MG63 (cell line): ENCODE measurements at regions not wholly inside any gene's neighbourhood (a gene's known extent, or its start where the extent isn't known, plus 50 kb on each side); places are given as distances from the start of the nearest gene placed in this dataset.
"Not testable (repeated sequence)": the region's sequence is repeated elsewhere in the genome, so short reads cannot be mapped to it uniquely, and the experiment has no call there.

Source experiments
- DNase-seq: peaks from one replicate; pipeline ENCODE4 v3.0.0-alpha.2; 2020
- H3K27me3 ChIP-seq: fragments of 250-450 bp; sonication (Bioruptor Pico); 2 replicates; pipeline ENCODE4 v1.5.1; 2020; ENCODE audit warnings: mild to moderate bottlenecking, moderate library complexity
- H3K36me3 ChIP-seq: fragments of 250-450 bp; sonication (Bioruptor Pico); 2 replicates; pipeline ENCODE4 v1.5.1; 2020; ENCODE audit warnings: mild to moderate bottlenecking, moderate library complexity
- H3K4me3 ChIP-seq: fragments of 250-450 bp; sonication (Bioruptor Pico); 2 replicates; pipeline ENCODE4 v1.5.1; 2020; ENCODE audit warnings: mild to moderate bottlenecking, moderate library complexity
- H3K9me3 ChIP-seq: fragments of 250-450 bp; sonication (Bioruptor Pico); 2 replicates; pipeline ENCODE4 v1.5.1; 2020; ENCODE audit warnings: mild to moderate bottlenecking, moderate library complexity

DNA sequence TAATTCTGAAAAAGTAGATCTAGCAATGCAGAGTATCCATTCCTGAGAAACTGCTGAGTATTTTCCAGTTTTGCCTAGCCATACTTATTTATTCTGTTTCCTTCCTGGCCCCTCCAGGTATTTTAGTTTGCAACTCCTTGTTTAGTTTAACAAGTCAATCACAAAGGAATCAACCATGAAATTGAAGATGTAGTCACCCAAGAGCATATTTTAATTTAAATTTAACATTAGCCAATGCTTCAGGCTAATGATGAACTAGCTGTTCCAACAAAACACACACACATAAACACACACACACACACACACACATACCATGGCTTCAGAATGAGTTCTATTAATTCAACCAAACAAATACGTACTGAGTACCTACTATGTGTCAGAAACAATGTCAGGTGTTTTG lies 332.8 kb upstream of the ERCC4 start:
- no peaks in the 10 kb centered on the region for H3K36me3 ChIP-seq
- H3K9me3 ChIP-seq: no peaks in the 10 kb centered on the region
- H3K27me3 ChIP-seq: no peaks in the 10 kb centered on the region
- DNase-seq: no peak
- H3K4me3 ChIP-seq: no peak overlapping the region

DNA sequence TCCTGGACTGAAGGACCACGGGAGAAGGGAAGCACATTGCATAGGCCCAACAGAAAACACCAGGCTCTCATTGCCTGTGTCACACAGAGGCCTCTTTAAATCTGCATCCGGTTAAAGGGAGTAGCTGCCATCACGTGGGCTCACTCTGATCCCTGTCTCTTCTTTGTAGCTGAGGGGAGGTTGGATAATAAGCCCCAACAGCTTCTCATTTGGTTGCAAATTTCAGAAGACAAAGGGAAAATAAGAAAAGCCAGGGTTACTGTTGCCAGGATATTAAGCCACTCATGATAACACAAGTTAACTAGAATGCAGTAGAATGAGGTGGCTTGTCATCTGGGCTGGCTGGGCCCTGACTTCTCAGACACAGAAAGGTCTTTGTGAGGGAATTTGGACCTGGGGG lies 325.1 kb upstream of the ERCC4 start:
- no peaks in the 10 kb centered on the region for H3K9me3 ChIP-seq
- H3K36me3 ChIP-seq: no peaks in the 10 kb centered on the region
- no peaks in the 10 kb centered on the region for H3K27me3 ChIP-seq
- DNase-seq: no peak
- H3K4me3 ChIP-seq: no peak overlapping the region

DNA sequence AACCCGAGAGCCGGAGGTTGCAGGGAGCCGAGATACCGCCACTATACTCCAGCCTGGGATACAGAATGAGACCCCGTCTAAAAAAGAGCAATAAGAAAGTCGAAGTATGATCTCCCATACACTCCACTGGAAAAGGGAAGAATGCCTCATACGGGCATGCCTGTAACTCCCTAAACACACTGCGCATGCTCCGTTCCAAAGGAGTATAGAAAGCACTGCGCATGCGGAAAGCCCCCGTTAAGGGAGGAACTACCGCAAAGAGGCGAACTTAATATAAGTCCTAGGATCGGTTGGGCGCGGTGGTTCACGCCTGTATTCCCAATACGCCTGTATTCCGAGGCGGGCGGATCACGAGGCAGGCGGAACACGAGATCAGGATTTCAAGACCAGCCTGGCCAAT lies 313.1 kb upstream of the ERCC4 start:
- H3K9me3 ChIP-seq: no peaks in the 10 kb centered on the region
- no peaks in the 10 kb centered on the region for H3K27me3 ChIP-seq

GRCh38 chr16:13607289-13607688 lies 312.7 kb upstream of the ERCC4 start:
- H3K4me3 ChIP-seq: no peak overlapping the region
- H3K9me3 ChIP-seq: no peaks in the 10 kb centered on the region
- no peaks in the 10 kb centered on the region for H3K27me3 ChIP-seq
- no peak for DNase-seq
- H3K36me3 ChIP-seq: no peaks in the 10 kb centered on the region

More for the DNA sequence above, 313.1 kb upstream of the ERCC4 start:
- H3K36me3 ChIP-seq: no peaks in the 10 kb centered on the region
- no peak for DNase-seq
- H3K4me3 ChIP-seq: no peak overlapping the region

GRCh38 chr16:13611596-13611995 lies 308.4 kb upstream of the ERCC4 start:
- DNase-seq: no peak
- Histone ChIP-seq H3K9me3 (no peaks in the 10 kb centered on the region), H3K4me3 (no peak overlapping the region), H3K27me3 (no peaks in the 10 kb centered on the region), H3K36me3 (no peaks in the 10 kb centered on the region)

GRCh38 chr16:13612623-13613022 lies 307.3 kb upstream of the ERCC4 start:
- no peak overlapping the region for H3K4me3 ChIP-seq
- no peaks in the 10 kb centered on the region for H3K9me3 ChIP-seq
- no peaks in the 10 kb centered on the region for H3K36me3 ChIP-seq
- no peak for DNase-seq
- H3K27me3 ChIP-seq: no peaks in the 10 kb centered on the region

DNA sequence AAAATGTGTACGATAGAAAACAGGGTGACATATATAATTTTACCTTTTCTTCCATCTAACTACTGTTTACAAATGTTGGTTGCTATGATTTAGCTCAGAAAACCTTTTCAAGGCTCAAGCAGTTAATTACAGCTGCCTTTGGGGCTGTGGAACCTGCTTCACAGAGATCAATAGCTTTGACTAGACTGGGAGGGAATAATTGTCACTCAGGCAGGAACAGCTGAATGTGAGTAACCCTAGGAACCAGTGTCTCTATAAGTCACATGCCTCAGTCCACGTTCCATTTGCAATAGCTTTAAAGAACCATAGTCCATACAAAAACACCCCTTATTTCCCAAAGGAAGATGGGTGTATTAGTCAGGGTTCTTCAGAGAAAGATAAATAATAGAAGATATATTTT lies 306.8 kb upstream of the ERCC4 start:
- Histone ChIP-seq H3K36me3 (no peaks in the 10 kb centered on the region), H3K9me3 (no peaks in the 10 kb centered on the region), H3K4me3 (no peak overlapping the region), H3K27me3 (no peaks in the 10 kb centered on the region)
- no peak for DNase-seq

- Histone ChIP-seq H3K4me3 (no peak overlapping the region), H3K9me3 (no peaks in the 10 kb centered on the region), H3K36me3 (no peaks in the 10 kb centered on the region), H3K27me3 (0 out of 2 replicates have a peak, but pooled peaks cover 2% of the 10 kb centered on the region)
- no peak for DNase-seq
Observed at GRCh38 chr16:13621639-13622038, 298.3 kb upstream of the ERCC4 start.

- Histone ChIP-seq H3K4me3 (no peak overlapping the region), H3K27me3 (no peaks in the 10 kb centered on the region), H3K9me3 (no peaks in the 10 kb centered on the region), H3K36me3 (no peaks in the 10 kb centered on the region)
- DNase-seq: no peak
Observed at GRCh38 chr16:13628156-13628555, 291.8 kb upstream of the ERCC4 start.

DNA sequence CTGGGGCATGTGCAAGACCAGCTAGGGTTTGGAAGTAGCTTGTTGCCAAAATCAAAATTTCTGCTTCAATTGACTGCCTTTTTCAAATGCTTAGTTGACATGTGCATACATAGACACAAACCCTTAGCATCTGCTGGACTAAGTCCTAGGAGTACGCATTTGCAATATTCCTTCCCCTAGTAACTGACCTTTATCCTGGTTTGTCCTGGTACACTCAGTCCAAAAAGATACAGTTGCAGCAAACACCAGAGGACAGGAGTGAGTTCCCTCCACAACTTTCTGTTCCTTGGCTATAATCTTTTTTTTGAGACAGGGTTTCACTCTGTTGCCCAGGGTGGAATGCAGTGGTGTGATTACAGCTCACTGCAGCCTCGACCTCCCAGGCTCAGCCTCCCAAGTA lies 290.2 kb upstream of the ERCC4 start:
- H3K4me3 ChIP-seq: no peak overlapping the region
- no peak for DNase-seq
- H3K9me3 ChIP-seq: no peaks in the 10 kb centered on the region
- H3K36me3 ChIP-seq: no peaks in the 10 kb centered on the region
- no peaks in the 10 kb centered on the region for H3K27me3 ChIP-seq

DNA sequence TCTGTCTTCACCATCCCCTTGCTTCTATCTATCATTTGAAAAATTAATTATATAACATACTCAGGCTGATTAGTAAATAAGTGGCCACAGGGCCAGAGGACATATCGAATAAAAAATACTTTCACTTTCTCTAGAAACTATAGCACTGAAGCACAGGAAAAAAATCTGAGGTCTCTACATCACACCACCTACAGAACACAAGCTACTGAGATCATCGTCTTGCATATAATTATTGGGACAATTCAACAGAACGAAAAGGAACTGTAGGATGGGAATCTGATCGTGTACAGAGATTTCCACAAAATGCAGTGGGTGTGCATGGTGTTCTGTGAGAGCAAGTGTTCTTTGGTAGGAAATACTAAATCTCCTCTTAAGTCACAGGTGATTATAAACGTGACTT lies 289.6 kb upstream of the ERCC4 start:
- Histone ChIP-seq H3K36me3 (no peaks in the 10 kb centered on the region), H3K27me3 (no peaks in the 10 kb centered on the region), H3K4me3 (no peak overlapping the region), H3K9me3 (no peaks in the 10 kb centered on the region)
- DNase-seq: no peak

- Histone ChIP-seq H3K4me3 (no peak overlapping the region), H3K9me3 (no peaks in the 10 kb centered on the region), H3K36me3 (no peaks in the 10 kb centered on the region), H3K27me3 (no peaks in the 10 kb centered on the region)
- no peak for DNase-seq
Observed at GRCh38 chr16:13631213-13631767, 288.7 kb upstream of the ERCC4 start.

GRCh38 chr16:13631916-13632315 lies 288.0 kb upstream of the ERCC4 start:
- H3K36me3 ChIP-seq: no peaks in the 10 kb centered on the region
- no peak for DNase-seq
- H3K9me3 ChIP-seq: no peaks in the 10 kb centered on the region
- H3K27me3 ChIP-seq: no peaks in the 10 kb centered on the region
- H3K4me3 ChIP-seq: no peak overlapping the region

- DNase-seq, H3K4me3 ChIP-seq, H3K36me3 ChIP-seq, H3K27me3 ChIP-seq, H3K9me3 ChIP-seq: not testable (repeated sequence)
Observed at GRCh38 chr16:13632504-13632903, 287.4 kb upstream of the ERCC4 start.

GRCh38 chr16:13633391-13633861 lies 286.5 kb upstream of the ERCC4 start:
- H3K36me3 ChIP-seq: no peaks in the 10 kb centered on the region
- DNase-seq: no peak
- H3K9me3 ChIP-seq: no peaks in the 10 kb centered on the region
- H3K4me3 ChIP-seq: no peak overlapping the region
- H3K27me3 ChIP-seq: no peaks in the 10 kb centered on the region

- Histone ChIP-seq H3K9me3 (no peaks in the 10 kb centered on the region), H3K27me3 (no peaks in the 10 kb centered on the region), H3K4me3 (no peak overlapping the region), H3K36me3 (no peaks in the 10 kb centered on the region)
- DNase-seq: no peak
Observed at GRCh38 chr16:13634253-13634652, 285.7 kb upstream of the ERCC4 start.

DNA sequence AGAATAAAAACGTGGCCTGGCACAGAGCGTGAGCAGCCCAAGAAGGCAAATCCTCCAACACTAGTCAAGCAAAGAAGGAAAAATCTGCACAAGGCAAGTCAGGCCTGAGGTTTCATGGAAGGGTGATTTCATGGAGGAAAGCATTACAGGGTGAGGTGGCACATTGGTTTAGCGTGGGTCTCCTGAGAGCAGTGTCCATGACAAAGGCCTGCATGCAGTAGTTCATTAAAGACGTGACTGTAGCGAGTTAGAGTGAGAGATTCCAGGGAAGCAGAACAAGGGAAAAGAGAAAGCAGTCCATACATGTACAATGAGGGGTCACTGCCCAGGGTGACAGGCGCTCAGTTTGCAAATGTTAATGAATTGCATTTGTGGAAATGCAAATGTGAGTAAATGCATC lies 285.0 kb upstream of the ERCC4 start:
- H3K36me3 ChIP-seq: no peaks in the 10 kb centered on the region
- no peak overlapping the region for H3K4me3 ChIP-seq
- H3K9me3 ChIP-seq: no peaks in the 10 kb centered on the region
- no peak for DNase-seq
- H3K27me3 ChIP-seq: no peaks in the 10 kb centered on the region

GRCh38 chr16:13638218-13638617 lies 281.7 kb upstream of the ERCC4 start:
- no peak for DNase-seq

DNA sequence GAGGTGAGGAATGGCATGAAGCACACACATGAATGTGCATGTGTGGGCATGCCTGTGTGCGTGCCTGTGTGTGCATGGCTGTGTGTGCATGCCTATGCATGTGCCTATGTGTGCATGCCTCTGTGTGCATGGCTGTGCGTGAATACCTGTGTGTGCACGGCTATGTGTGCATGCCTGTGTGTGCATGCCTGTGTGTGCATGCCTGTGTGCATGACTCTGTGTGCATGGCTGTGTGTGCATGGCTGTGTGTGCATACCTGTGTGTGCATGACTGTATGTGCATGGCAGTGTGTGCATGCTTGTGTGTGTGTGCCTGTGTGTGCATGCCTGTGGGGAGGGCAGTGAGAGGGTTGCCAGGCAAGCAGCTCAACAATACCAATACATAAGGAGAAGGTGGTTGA lies 276.5 kb upstream of the ERCC4 start:
- no peak for DNase-seq
- Histone ChIP-seq H3K9me3 (no peaks in the 10 kb centered on the region), H3K27me3 (no peaks in the 10 kb centered on the region; the same call in 1 of the 2 replicates), H3K36me3 (no peaks in the 10 kb centered on the region), H3K4me3 (no peak overlapping the region)

More at GRCh38 chr16:13638218-13638617, 281.7 kb upstream of the ERCC4 start:
- no peaks in the 10 kb centered on the region; the same call in 1 of the 2 replicates for H3K27me3 ChIP-seq
- H3K9me3 ChIP-seq: no peaks in the 10 kb centered on the region
- no peak overlapping the region for H3K4me3 ChIP-seq
- H3K36me3 ChIP-seq: no peaks in the 10 kb centered on the region
